RWPE1 (cell line): ENCODE measurements at regions not wholly inside any gene's neighbourhood (a gene's known extent, or its start where the extent isn't known, plus 50 kb on each side); places are given as distances from the start of the nearest gene placed in this dataset.

ENCODE experiments used
- CTCF ChIA-PET: fragments of 350-600 bp; sonication (Branson Sonifier 250); formaldehyde crosslinking; extraction: SDS; loops from one replicate; lab custom pipeline; 2021; lab: Yijun Ruan, JAX
- POLR2A ChIA-PET: fragments of 400-600 bp; formaldehyde crosslinking; extraction: SDS; loops from one replicate; lab custom pipeline; 2020; ENCODE audit warnings: antibody characterized with exemption; ENCODE audit not compliant: low non-redundant PET; lab: Yijun Ruan, JAX
- DNase-seq: peaks from one replicate; pipeline ENCODE4 v3.0.0; 2012; ENCODE audit warnings: low spot score
- H3K27ac ChIP-seq: fragments of 450-650 bp; 2 replicates; pipeline ENCODE4 v1.5.1; 2017
- TF ChIP-seq, protein P1 (sequence below): fragments of 450-650 bp; conservative IDR thresholded peaks from 2 replicates; pipeline ENCODE4 v1.5.1; 2017; ENCODE audit warnings: low read depth, mild to moderate bottlenecking

DNA sequence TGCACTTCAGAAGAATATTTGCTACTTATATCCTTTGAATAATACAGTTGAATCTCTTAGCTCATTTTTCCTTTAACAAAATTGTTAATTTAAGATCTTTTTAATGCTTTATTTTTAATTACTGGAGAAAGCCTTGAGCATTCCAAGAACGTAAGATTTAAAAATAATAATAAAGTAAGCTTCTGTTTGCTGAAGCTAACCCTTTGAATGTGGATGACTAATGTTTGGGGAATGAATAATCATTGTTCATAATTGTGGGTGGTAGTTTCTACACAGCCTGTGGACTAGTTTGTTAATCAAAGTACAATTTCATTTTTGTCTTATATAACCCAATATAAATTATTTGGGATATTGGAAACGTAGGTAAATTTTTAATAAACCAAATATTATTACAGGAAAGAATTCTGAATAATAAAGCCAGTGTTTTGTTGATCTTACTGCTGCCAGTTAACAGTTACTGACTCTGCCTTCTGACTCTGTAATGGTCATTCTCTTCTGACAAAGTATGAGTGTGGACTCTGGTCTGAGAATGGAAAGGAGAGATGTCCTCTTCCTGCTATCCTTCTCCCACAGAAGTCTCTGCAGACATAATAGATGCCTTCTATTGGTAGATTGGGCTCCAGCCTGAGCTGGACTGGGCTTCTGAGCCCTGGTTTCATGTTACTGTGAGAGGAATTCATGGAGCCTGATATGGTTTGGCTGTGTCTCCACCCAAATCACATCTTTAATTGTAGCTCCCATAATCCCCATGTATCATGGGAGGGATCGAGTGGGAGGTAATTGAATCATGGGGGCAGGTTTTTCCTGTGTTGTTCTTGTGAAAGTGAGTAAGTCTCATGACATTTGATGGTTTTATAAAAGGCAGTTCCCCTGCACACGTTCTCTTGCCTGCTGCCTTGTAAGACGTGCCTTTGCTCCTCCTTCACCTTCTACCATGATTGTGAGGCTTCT lies 292.7 kb upstream of the SLC39A10 start:
- TF ChIP-seq, protein P1, sequence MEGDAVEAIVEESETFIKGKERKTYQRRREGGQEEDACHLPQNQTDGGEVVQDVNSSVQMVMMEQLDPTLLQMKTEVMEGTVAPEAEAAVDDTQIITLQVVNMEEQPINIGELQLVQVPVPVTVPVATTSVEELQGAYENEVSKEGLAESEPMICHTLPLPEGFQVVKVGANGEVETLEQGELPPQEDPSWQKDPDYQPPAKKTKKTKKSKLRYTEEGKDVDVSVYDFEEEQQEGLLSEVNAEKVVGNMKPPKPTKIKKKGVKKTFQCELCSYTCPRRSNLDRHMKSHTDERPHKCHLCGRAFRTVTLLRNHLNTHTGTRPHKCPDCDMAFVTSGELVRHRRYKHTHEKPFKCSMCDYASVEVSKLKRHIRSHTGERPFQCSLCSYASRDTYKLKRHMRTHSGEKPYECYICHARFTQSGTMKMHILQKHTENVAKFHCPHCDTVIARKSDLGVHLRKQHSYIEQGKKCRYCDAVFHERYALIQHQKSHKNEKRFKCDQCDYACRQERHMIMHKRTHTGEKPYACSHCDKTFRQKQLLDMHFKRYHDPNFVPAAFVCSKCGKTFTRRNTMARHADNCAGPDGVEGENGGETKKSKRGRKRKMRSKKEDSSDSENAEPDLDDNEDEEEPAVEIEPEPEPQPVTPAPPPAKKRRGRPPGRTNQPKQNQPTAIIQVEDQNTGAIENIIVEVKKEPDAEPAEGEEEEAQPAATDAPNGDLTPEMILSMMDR, result no peak

DNA sequence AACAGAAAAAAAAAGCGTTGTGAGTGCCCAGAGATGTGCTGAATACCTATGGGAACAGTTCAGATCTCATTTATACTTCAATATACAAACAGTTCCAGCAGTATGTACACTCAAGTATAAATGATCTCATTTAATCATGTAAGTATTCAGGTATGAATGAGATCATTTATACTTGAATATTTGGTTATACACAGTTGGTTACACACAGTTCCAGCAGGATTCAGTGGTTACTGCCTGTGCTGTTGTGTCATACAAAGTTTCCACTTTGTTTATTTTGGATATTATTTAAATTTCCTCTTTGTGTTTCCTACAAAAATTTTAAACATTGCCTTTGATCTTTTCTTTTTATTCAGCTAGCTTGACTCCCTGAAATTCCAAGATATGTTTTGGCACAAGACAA lies 293.5 kb upstream of the SLC39A10 start:
- no peak for DNase-seq
- H3K27ac ChIP-seq, result no peak overlapping the region
- TF ChIP-seq, protein P1, result no peak
- CTCF ChIA-PET, result interaction anchor here (0.6 to 0.7 kb wide), 2 partner anchors 216 to 304 kb away, joined by 3 read pairs; no protein-coding TSS in a partner anchor
- POLR2A ChIA-PET, result no interaction called here

More for the DNA sequence above, 292.7 kb upstream of the SLC39A10 start:
- peak; percentile 56 for DNase-seq
- no peak overlapping the region for H3K27ac ChIP-seq
- CTCF ChIA-PET, result interaction anchor here (0.7 kb wide), 1 partner anchor 217 kb away, joined by 3 read pairs; no protein-coding TSS in a partner anchor
- POLR2A ChIA-PET, result no interaction called here

DNA sequence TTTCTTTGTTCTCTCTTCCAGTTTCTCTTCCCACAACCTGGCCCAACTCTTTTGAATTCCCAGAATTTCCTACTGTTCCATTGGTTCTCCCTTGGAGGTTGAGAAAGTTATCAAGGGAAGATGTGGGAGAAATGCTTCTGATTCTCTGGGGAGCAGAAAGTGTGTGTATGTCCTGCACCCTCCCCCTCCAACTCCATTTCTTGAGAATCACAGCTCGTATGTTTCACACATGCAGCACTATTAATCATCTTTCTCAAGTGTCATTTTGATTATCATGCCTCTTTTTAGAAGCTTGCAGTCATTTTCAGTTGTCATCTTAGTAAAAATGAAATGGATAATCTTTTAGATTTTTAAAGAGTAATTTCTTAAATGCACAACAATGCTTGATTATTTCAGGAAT lies 296.8 kb upstream of the SLC39A10 start:
- ChIA-PET CTCF (no interaction called here), POLR2A (no interaction called here)
- no peak for DNase-seq
- H3K27ac ChIP-seq, result no peak overlapping the region
- TF ChIP-seq, protein P1, result no peak

DNA sequence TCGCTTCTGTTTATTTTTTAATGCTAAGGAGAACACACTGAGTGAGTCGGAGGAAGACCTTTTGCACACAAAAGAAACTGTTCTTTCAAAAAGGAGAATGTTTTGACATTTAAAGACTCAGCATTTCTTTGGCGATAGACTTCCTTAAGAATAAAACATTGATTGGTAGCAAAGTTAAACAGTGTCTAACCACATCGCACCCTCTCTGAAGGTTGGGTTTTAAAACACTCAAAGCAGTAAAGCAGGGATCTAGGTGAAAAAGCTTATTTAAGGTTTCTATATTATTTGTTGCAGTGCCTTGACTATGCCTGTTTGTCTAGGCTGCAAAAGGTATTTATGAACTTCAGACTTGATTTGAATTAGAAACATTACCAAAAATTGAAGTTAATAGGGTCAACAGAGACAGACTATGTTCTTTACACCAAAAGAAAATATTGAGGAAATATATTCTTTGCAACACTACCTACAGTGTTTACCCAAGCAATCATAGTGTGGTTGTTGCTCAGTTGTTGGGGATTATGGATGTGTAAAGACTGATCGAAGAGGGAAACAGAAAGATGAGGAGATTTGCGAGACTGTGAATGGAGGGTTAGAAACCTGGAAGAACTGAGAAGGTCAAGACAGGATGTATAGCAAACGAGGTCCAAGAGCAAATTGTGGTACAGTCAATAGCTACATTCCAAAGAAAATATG lies 297.8 kb upstream of the SLC39A10 start:
- ChIA-PET CTCF (no interaction called here), POLR2A (no interaction called here)
- no peak for DNase-seq
- TF ChIP-seq, protein P1, result no peak
- no peak overlapping the region for H3K27ac ChIP-seq

DNA sequence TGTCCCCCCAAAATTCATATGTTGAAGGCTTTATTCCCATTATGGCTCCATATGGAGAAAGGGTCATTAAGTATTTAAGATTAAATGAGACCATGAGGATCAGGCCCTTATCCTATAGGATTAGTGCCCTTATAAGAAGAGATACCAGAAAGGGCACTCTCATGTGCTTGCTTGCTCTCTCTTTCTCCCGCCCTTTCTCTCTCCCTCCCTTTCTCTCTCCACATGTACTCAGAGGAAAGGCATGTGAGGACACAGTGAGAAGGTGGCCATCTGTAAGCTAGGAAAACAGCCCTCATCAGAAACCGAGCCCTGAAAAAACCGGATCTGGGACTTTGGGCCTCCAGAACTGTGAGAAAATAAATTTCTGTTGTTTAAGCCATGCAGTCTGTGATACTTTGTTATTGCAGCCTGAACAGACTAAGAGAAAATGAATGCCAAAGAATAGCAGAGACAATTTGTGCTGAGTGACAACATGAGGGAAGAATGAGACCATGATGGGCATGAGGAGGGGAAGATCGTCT lies 300.0 kb upstream of the SLC39A10 start:
- ChIA-PET CTCF (no interaction called here), POLR2A (no interaction called here)
- TF ChIP-seq, protein P1, result no peak
- no peak overlapping the region for H3K27ac ChIP-seq
- no peak for DNase-seq

DNA sequence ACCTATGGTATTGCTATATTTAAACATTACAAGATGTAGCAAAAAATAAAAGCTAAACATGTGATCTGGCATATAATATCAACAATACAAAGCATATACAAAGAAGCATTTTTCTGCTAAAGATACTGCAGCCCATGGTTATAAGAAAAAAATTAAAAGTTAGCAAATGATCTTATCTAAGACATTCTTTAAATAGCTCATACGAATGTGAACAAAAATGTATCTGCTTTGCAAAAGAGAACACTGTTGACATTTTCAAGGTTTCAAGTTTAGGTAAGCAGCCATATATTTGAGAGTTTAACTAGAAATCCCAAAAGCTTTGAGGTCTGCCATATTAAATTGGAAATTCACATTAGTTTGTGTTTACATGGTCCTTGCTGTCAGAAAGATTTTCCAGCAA lies 301.0 kb upstream of the SLC39A10 start:
- TF ChIP-seq, protein P1, result no peak
- DNase-seq, result no peak
- POLR2A ChIA-PET, result no interaction called here
- no peak overlapping the region for H3K27ac ChIP-seq
- CTCF ChIA-PET, result no interaction called here
